GM12878 (cell line): ENCODE measurements at regions not wholly inside any gene's neighbourhood (a gene's known extent, or its start where the extent isn't known, plus 50 kb on each side); places are given as distances from the start of the nearest gene placed in this dataset.

Experiments used
- CTCF ChIP-seq, 3 experiments: IDR thresholded peaks in 2 of 3; conservative IDR thresholded peaks in 1 of 3; 2 replicates each; pipeline ENCODE4 v1.5.1; 2011; ENCODE audit warnings: low read depth in 3 of 3, low read length in 3 of 3, mild to moderate bottlenecking in 3 of 3, control low read depth in 2 of 3, moderate library complexity in 2 of 3, inconsistent platforms in 1 of 3, mixed read lengths in 1 of 3; ENCODE audit not compliant: control insufficient read depth in 2 of 3, insufficient read depth in 1 of 3; ENCODE audit errors: extremely low read depth in 1 of 3
- DPF2 ChIP-seq: fragments of 450-650 bp; IDR thresholded peaks from 2 replicates; pipeline ENCODE4 v1.6.1; 2017; ENCODE audit warnings: mild to moderate bottlenecking
- NFYB ChIP-seq: IDR thresholded peaks from 2 replicates; pipeline ENCODE4 v1.6.1; 2011; ENCODE audit warnings: low read depth, mild to moderate bottlenecking, low read length, improper control_type of control experiment, moderate library complexity; ENCODE audit not compliant: insufficient read depth
- SPI1 ChIP-seq: IDR thresholded peaks from 2 replicates; pipeline ENCODE4 v1.6.1; 2011; ENCODE audit warnings: low read depth, mild to moderate bottlenecking, low read length, moderate library complexity, borderline replicate concordance; ENCODE audit not compliant: insufficient read depth

DNA sequence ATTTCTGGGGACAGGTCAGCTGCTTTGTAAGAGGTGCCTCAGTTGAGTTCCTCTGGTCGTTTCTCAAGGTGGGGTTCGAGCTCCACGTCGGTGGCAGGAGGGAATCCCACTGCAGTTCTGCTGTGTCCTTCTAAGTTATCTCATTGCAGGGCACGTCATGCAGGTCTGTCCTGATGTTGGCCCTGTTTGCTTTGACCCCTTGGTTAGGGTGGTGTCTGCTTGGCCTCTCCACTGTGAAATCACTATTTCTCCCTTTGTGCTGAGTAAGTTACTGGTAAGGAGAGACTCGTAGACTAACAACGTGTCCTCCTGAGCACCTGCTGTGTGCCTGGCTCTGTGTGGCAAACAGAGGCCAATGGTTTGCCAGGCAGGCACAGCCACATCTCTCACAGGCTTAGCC, 372.9 kb upstream of the ZMIZ1 start:
- TF ChIP-seq CTCF (IDR thresholded peaks at IDR 0.05 in 2 of 3, conservative IDR thresholded peaks at IDR 0.05 in 1 of 3; ENCODE audit: control insufficient read depth in 2 of 3, extremely low read depth in 1 of 3, insufficient read depth in 1 of 3, low read depth in 3 of 3, low read length in 3 of 3) (no peak), SPI1 (no peak), NFYB (no peak), DPF2 (no peak)
